Esophagus squamous epithelium (tissue), 5 donors: ENCODE measurements at regions not wholly inside any gene's neighbourhood (a gene's known extent, or its start where the extent isn't known, plus 50 kb on each side); places are given as distances from the start of the nearest gene placed in this dataset.

ENCODE experiments used
- DNase-seq: peaks from one replicate; lab custom pipeline; 2025; lab: John Stamatoyannopoulos, UW
- H3K27ac ChIP-seq, 4 donors: fragments of 200-600 bp; sonication (generic); one replicate each; pipeline ENCODE4 v1.5.1; 2016 to 2019; ENCODE audit warnings: mild to moderate bottlenecking in 1 of 4
- H3K27me3 ChIP-seq, 4 donors: fragments of 200-600 bp; sonication (generic); 1 replicate in 3 of 4; 2 replicates in 1 of 4; pipeline versions ENCODE4 v1.5.1 to v1.6.0; 2017 to 2021; ENCODE audit warnings: antibody characterized with exemption in 1 of 4
- H3K36me3 ChIP-seq, 3 donors: fragments of 200-600 bp; sonication (generic); one replicate each; pipeline ENCODE4 v1.5.1; 2016 to 2019
- H3K4me1 ChIP-seq, 3 donors: fragments of 200-600 bp; sonication (generic); one replicate each; pipeline ENCODE4 v1.5.1; 2017 to 2019
- H3K4me3 ChIP-seq, 4 donors: fragments of 200-600 bp; sonication (generic); 1 replicate in 3 of 4; 2 replicates in 1 of 4; pipeline ENCODE4 v1.5.1; 2016 to 2019; ENCODE audit warnings: mild to moderate bottlenecking in 2 of 4, moderate library complexity in 1 of 4
- H3K9me3 ChIP-seq, 3 donors: fragments of 200-600 bp; sonication (generic); one replicate each; pipeline ENCODE4 v1.5.1; 2016 to 2019
- CTCF ChIP-seq, 6 experiments: fragments of 450-650 bp in 4 of 6; fragments of 200-600 bp in 2 of 6; sonication (generic) in 2 of 6; IDR thresholded peaks; one replicate each; pipeline ENCODE4 v1.5.1; 2016 to 2019; ENCODE audit warnings: antibody characterized with exemption in 6 of 6, mild to moderate bottlenecking in 4 of 6, moderate library complexity in 4 of 6
- POLR2A ChIP-seq, 4 donors: fragments of 450-650 bp; IDR thresholded peaks; one replicate each; pipeline ENCODE4 v1.6.1; 2017; ENCODE audit warnings: antibody characterized with exemption in 4 of 4, mild to moderate bottlenecking in 4 of 4, moderate library complexity in 3 of 4
- WGBS, 2 donors: methylation state at CpG; one replicate each; pipeline ENCODE4 v1.1.5; 2018; 5-methylcytosine and 5-hydroxymethylcytosine counted together
- intact Hi-C: fragments of 100-400 bp; cut with DNase I; formaldehyde crosslinking; loops from one replicate; pipeline ENCODE4 v1.15.0; 2022
- donor health status: DM: yes; HTN: yes; CAD: no.

- H3K4me1 ChIP-seq: no peaks in the 10 kb centered on the region
- H3K9me3 ChIP-seq: no peaks in the 10 kb centered on the region
- no peak overlapping the region for H3K4me3 ChIP-seq
- H3K27me3 ChIP-seq: peaks cover 0 to 12% (median 0%) of the 10 kb centered on the region in 4 donors
- no peak for DNase-seq
- intact Hi-C loops: no loop called here
- H3K36me3 ChIP-seq: no peaks in the 10 kb centered on the region
- TF ChIP-seq CTCF (IDR thresholded peaks at IDR 0.05) (no peak), POLR2A (IDR thresholded peaks at IDR 0.05) (no peak)
- H3K27ac ChIP-seq: no peak overlapping the region
- 43% methylated on average over 1 of the region's 1 CpG; no CpG with 5 or more reads in 1 of the 2 donors for WGBS, 2 donors
Observed at GRCh38 chr5:133679534-133679933, 67.2 kb upstream of the FSTL4 start.

- H3K4me3 ChIP-seq: no peak overlapping the region
- H3K9me3 ChIP-seq: peaks cover 0 to 9% (median 0%) of the 10 kb centered on the region in 3 donors
- H3K36me3 ChIP-seq: no peaks in the 10 kb centered on the region
- 85 to 86% methylated on average over 10 to 11 of the region's 13 CpGs for WGBS, 2 donors
- no peak overlapping the region for H3K27ac ChIP-seq
- no peaks in the 10 kb centered on the region for H3K4me1 ChIP-seq
- intact Hi-C loops: no loop called here
- DNase-seq: no peak
- TF ChIP-seq POLR2A (IDR thresholded peaks at IDR 0.05) (no peak), CTCF (IDR thresholded peaks at IDR 0.05) (no peak)
- no peaks in the 10 kb centered on the region for H3K27me3 ChIP-seq
Observed at GRCh38 chr5:133675376-133676154, 63.2 kb upstream of the FSTL4 start.

GRCh38 chr5:133670336-133670735 is 58.0 kb upstream of the FSTL4 start:
- Histone ChIP-seq H3K9me3 (peaks cover 0 to 9% (median 0%) of the 10 kb centered on the region in 3 donors), H3K36me3 (no peaks in the 10 kb centered on the region), H3K27ac (no peak overlapping the region), H3K4me1 (no peaks in the 10 kb centered on the region), H3K4me3 (no peak overlapping the region), H3K27me3 (peaks cover 0 to 9% (median 0%) of the 10 kb centered on the region in 4 donors)
- 64 to 96% methylated on average over 2 of the region's 2 CpGs for WGBS, 2 donors
- intact Hi-C loops: no loop called here
- TF ChIP-seq CTCF (IDR thresholded peaks at IDR 0.05) (no peak), POLR2A (IDR thresholded peaks at IDR 0.05) (no peak)
- no peak for DNase-seq

GRCh38 chr5:133669472-133669871 is 57.1 kb upstream of the FSTL4 start:
- Histone ChIP-seq H3K4me1 (no peaks in the 10 kb centered on the region), H3K4me3 (no peak overlapping the region), H3K27ac (no peak overlapping the region), H3K36me3 (no peaks in the 10 kb centered on the region), H3K27me3 (peaks cover 0 to 9% (median 0%) of the 10 kb centered on the region in 4 donors), H3K9me3 (peaks cover 0 to 9% (median 0%) of the 10 kb centered on the region in 3 donors)
- intact Hi-C loops: no loop called here
- WGBS, 2 donors: 83 to 90% methylated on average over 1 to 2 of the region's 6 CpGs
- DNase-seq: no peak
- TF ChIP-seq CTCF (IDR thresholded peaks at IDR 0.05) (no peak), POLR2A (IDR thresholded peaks at IDR 0.05) (no peak)

GRCh38 chr5:133668458-133668857 is 56.1 kb upstream of the FSTL4 start:
- 91 to 92% methylated on average over 5 of the region's 5 CpGs for WGBS, 2 donors
- Histone ChIP-seq H3K36me3 (no peaks in the 10 kb centered on the region), H3K4me3 (no peak overlapping the region), H3K27me3 (peaks cover 0 to 9% (median 0%) of the 10 kb centered on the region in 4 donors), H3K4me1 (no peaks in the 10 kb centered on the region), H3K9me3 (peaks cover 0 to 9% (median 0%) of the 10 kb centered on the region in 3 donors), H3K27ac (no peak overlapping the region)
- intact Hi-C loops: no loop called here
- TF ChIP-seq POLR2A (IDR thresholded peaks at IDR 0.05): no peak
- DNase-seq: no peak
